GM06990 (cell line): ENCODE measurements at regions not wholly inside any gene's neighbourhood (a gene's known extent, or its start where the extent isn't known, plus 50 kb on each side); places are given as distances from the start of the nearest gene placed in this dataset.

Experiments used
- DNase-seq: peaks from one replicate; pipeline ENCODE4 v3.0.0-alpha.2; 2011; ENCODE audit not compliant: insufficient read length; ENCODE audit errors: extremely low read depth
- H3K27me3 ChIP-seq: replicated peaks from 2 replicates; pipeline ENCODE4 v1.6.0; 2011; ENCODE audit warnings: low read length; ENCODE audit not compliant: control insufficient read depth, insufficient read depth
- H3K36me3 ChIP-seq: 2 replicates; pipeline ENCODE4 v1.5.1; 2011; ENCODE audit warnings: low read length; ENCODE audit not compliant: control insufficient read depth, insufficient read depth
- H3K4me3 ChIP-seq: replicated peaks from 2 replicates; pipeline ENCODE4 v1.5.1; 2011; ENCODE audit warnings: low read depth, mild to moderate bottlenecking, control low read depth, low read length
- TF ChIP-seq, protein P1 (sequence below): IDR thresholded peaks from 2 replicates; pipeline ENCODE4 v1.5.1; 2011; ENCODE audit warnings: low read length, control low read depth, mild to moderate bottlenecking, inconsistent platforms; ENCODE audit not compliant: insufficient read depth, poor library complexity, severe bottlenecking

DNA sequence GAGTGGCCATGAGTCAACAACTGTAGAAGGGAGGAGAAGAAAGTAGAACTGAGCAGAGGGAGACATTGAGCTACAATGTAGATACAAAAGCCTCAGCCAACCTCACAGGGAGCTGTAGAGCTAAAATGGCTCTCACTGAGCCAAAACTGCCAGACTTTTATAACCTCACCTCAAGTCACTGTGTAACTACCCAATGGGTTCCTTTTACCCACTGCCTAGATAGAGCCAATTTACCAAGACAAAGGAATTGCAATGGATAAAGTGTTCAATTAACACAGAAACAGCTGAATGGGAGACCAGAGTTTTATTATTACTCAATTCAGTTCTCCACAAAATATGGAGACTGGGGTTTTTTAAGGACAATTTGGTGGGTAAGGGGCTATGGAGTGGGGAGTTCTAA lies 938.9 kb upstream of the GRIA3 start:
- Histone ChIP-seq H3K4me3 (no peak overlapping the region), H3K27me3 (no peaks in the 10 kb centered on the region), H3K36me3 (no peaks in the 10 kb centered on the region)
- DNase-seq, result no peak
- TF ChIP-seq, protein P1, sequence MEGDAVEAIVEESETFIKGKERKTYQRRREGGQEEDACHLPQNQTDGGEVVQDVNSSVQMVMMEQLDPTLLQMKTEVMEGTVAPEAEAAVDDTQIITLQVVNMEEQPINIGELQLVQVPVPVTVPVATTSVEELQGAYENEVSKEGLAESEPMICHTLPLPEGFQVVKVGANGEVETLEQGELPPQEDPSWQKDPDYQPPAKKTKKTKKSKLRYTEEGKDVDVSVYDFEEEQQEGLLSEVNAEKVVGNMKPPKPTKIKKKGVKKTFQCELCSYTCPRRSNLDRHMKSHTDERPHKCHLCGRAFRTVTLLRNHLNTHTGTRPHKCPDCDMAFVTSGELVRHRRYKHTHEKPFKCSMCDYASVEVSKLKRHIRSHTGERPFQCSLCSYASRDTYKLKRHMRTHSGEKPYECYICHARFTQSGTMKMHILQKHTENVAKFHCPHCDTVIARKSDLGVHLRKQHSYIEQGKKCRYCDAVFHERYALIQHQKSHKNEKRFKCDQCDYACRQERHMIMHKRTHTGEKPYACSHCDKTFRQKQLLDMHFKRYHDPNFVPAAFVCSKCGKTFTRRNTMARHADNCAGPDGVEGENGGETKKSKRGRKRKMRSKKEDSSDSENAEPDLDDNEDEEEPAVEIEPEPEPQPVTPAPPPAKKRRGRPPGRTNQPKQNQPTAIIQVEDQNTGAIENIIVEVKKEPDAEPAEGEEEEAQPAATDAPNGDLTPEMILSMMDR, result no peak

DNA sequence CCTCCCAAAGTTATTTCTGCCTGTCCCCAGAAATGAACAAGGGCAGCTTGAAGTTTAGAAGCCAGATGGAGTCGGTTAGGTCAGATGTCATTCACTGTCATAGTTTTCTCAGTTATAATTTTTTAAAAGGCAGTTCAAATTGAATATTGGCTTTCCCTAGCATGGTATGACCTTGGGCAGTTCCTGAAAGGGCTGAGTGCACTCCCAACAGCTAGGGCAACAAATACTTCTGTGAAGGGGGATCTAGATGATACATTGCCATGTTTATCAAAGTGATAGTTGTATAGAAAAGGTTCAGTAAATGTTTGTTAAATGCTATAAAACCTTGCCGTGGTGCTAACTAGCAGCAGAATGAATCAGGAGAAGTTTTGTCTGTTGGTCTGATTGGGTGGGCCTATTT lies 938.1 kb upstream of the GRIA3 start:
- no peaks in the 10 kb centered on the region for H3K36me3 ChIP-seq
- DNase-seq, result no peak
- TF ChIP-seq, protein P1, result no peak
- no peak overlapping the region for H3K4me3 ChIP-seq
- no peaks in the 10 kb centered on the region for H3K27me3 ChIP-seq

DNA sequence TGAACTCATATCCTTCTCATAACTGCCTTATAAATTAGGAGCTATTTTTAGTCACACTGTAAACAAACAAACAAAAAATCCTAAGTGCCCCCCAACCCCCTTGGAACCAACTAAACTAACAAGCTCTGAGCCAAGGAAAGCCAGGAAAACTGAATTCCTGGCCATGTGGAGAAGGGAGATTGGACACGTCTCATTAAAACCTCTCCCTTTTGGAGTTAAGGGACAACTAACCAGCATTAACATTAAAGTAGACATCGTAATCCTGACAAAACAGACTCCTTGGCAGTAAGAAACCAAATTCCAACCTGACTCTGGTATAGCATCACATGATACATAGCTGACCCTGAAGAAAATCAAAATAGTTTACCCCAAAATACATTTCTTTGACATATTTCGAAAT lies 937.1 kb upstream of the GRIA3 start:
- no peaks in the 10 kb centered on the region for H3K36me3 ChIP-seq
- DNase-seq, result no peak
- H3K4me3 ChIP-seq, result no peak overlapping the region
- no peaks in the 10 kb centered on the region for H3K27me3 ChIP-seq
- TF ChIP-seq, protein P1, result no peak

- Histone ChIP-seq H3K27me3 (no peaks in the 10 kb centered on the region), H3K4me3 (no peak overlapping the region), H3K36me3 (no peaks in the 10 kb centered on the region)
- DNase-seq, result no peak
- TF ChIP-seq, protein P1, result no peak
These were observed 935.4 kb upstream of the GRIA3 start for GRCh38 chrX:122248681-122249080.

DNA sequence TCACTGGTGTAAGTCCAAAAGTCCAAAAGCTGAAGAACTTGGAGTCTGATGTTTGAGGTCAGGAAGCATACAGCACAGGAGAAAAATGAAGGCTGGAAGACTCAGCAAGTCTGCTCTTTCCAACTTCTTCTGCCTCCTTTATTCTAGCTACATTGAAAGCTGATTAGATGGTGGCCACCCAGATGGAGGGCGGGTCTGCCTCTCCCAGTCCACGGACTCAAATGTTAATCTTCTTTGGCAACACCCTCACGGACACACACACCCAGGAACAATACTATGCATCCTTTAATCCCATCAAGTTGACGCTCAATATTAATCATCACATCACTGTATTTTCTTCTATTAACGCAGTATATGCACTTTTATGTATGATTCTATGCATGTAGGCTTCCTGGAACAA lies 931.6 kb upstream of the GRIA3 start:
- TF ChIP-seq, protein P1, result no peak
- DNase-seq, result no peak

GRCh38 chrX:122268353-122268752 lies 915.7 kb upstream of the GRIA3 start:
- DNase-seq, result no peak
- Histone ChIP-seq H3K36me3 (no peaks in the 10 kb centered on the region), H3K27me3 (no peaks in the 10 kb centered on the region), H3K4me3 (no peak overlapping the region)
- TF ChIP-seq, protein P1, result no peak

More for the DNA sequence above, 931.6 kb upstream of the GRIA3 start:
- Histone ChIP-seq H3K4me3 (no peak overlapping the region), H3K27me3 (no peaks in the 10 kb centered on the region), H3K36me3 (no peaks in the 10 kb centered on the region)
